NT2/D1 (cell line): ENCODE measurements at regions not wholly inside any gene's neighbourhood (a gene's known extent, or its start where the extent isn't known, plus 50 kb on each side); places are given as distances from the start of the nearest gene placed in this dataset.

ENCODE experiments used
- SUZ12 ChIP-seq: IDR thresholded peaks from 2 replicates; pipeline ENCODE4 v1.6.1; 2011; ENCODE audit not compliant: insufficient read length, insufficient read depth; ENCODE audit errors: extremely low read depth
- YY1 ChIP-seq: IDR thresholded peaks from 2 replicates; pipeline ENCODE4 v1.6.1; 2011; ENCODE audit not compliant: insufficient read length, insufficient read depth
- ZNF274 ChIP-seq: IDR thresholded peaks from 2 replicates; pipeline ENCODE4 v1.6.1; 2011; ENCODE audit warnings: mild to moderate bottlenecking, low read depth, low read length

DNA sequence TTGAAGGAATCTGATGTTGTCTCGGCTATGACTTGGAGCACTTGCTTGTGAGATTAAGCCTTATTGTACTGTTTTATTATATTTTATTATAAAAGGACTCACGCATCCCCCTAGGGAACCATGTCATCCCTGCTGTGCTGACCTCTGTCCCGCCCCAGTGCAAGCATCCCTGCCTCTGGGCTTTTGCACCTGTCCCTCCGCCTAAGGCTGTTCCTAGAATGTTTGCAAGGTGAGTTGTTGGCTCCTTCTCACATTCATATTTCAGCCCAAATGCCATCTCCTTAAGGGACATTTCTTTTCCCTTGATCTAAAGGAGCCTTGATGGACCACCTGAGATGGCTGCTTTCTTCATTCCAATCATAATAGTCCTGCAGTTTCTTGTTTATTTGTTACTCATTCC lies 236.9 kb upstream of the IGFBP3 start:
- TF ChIP-seq YY1 (no peak), ZNF274 (no peak), SUZ12 (no peak)
